Lower leg skin (tissue), 4 donors: ENCODE measurements at regions not wholly inside any gene's neighbourhood (a gene's known extent, or its start where the extent isn't known, plus 50 kb on each side); places are given as distances from the start of the nearest gene placed in this dataset.
"Not testable (repeated sequence)": the region's sequence is repeated elsewhere in the genome, so short reads cannot be mapped to it uniquely, and the experiment has no call there.

Experiments
- DNase-seq, 2 donors: peaks; one replicate each; pipeline ENCODE4 v3.0.0-alpha.2; 2019; ENCODE audit warnings: low spot score in 2 of 2
- H3K4me3 ChIP-seq: fragments of 200-600 bp; sonication (generic); 2 replicates; pipeline ENCODE4 v1.5.1; 2017; ENCODE audit warnings: mild to moderate bottlenecking, low read depth; ENCODE audit not compliant: poor library complexity, severe bottlenecking
- CTCF ChIP-seq, 3 donors: fragments of 450-650 bp; IDR thresholded peaks; one replicate each; pipeline ENCODE4 v1.5.1; 2016; ENCODE audit warnings: antibody characterized with exemption in 3 of 3, mild to moderate bottlenecking in 3 of 3, moderate library complexity in 2 of 3
- POLR2A ChIP-seq, 2 donors: fragments of 450-650 bp; IDR thresholded peaks; one replicate each; pipeline ENCODE4 v1.6.1; 2016 to 2017; ENCODE audit warnings: antibody characterized with exemption in 2 of 2, mild to moderate bottlenecking in 1 of 2, moderate library complexity in 1 of 2
- WGBS, 2 donors: methylation state at CpG; one replicate each; pipeline ENCODE4 v1.1.5; 2018; 5-methylcytosine and 5-hydroxymethylcytosine counted together
- intact Hi-C: fragments of 100-400 bp; cut with DNase I; formaldehyde crosslinking; loops from one replicate; pipeline ENCODE4 v1.15.0; 2023; ENCODE audit warnings: low total_unique reads

GRCh38 chr6:2327591-2327990 lies 82.2 kb upstream of the GMDS start:
- no peak for TF ChIP-seq POLR2A (IDR thresholded peaks at IDR 0.05)
- no peak for TF ChIP-seq CTCF (IDR thresholded peaks at IDR 0.05)
- intact Hi-C loops, result no loop called here
- H3K4me3 ChIP-seq, result no peak overlapping the region
- DNase-seq, result no peak

- no peak overlapping the region for H3K4me3 ChIP-seq
- intact Hi-C loops, result no loop called here
- no peak for TF ChIP-seq CTCF (IDR thresholded peaks at IDR 0.05)
- TF ChIP-seq POLR2A (IDR thresholded peaks at IDR 0.05), result no peak
- 87 to 92% methylated on average over 2 of the region's 2 CpGs for WGBS, 2 donors
- DNase-seq, result no peak
These were observed 79.0 kb upstream of the GMDS start for GRCh38 chr6:2324166-2324953.

GRCh38 chr6:2317498-2317897 lies 72.1 kb upstream of the GMDS start:
- 96 to 98% methylated on average over 11 of the region's 11 CpGs for WGBS, 2 donors
- DNase-seq, H3K4me3 ChIP-seq, intact Hi-C loops: not testable (repeated sequence)

GRCh38 chr6:2314641-2315040 lies 69.2 kb upstream of the GMDS start:
- H3K4me3 ChIP-seq, result no peak overlapping the region
- WGBS, 2 donors, result 71 to 79% methylated on average over 7 of the region's 7 CpGs
- no peak for TF ChIP-seq POLR2A (IDR thresholded peaks at IDR 0.05)
- no peak for TF ChIP-seq CTCF (IDR thresholded peaks at IDR 0.05)
- intact Hi-C loops, result no loop called here
- no peak for DNase-seq

GRCh38 chr6:2310042-2310441 lies 64.6 kb upstream of the GMDS start:
- TF ChIP-seq POLR2A (IDR thresholded peaks at IDR 0.05) (no peak), CTCF (IDR thresholded peaks at IDR 0.05) (no peak)

GRCh38 chr6:2309122-2309521 lies 63.7 kb upstream of the GMDS start:
- TF ChIP-seq CTCF (IDR thresholded peaks at IDR 0.05), result no peak
- no peak for TF ChIP-seq POLR2A (IDR thresholded peaks at IDR 0.05)
- intact Hi-C loops, result no loop called here
- no peak overlapping the region for H3K4me3 ChIP-seq
- DNase-seq, result no peak
- WGBS, 2 donors, result 85 to 91% methylated on average over 4 of the region's 4 CpGs

More at GRCh38 chr6:2310042-2310441, 64.6 kb upstream of the GMDS start:
- intact Hi-C loops, result no loop called here
- no peak for DNase-seq
- no peak overlapping the region for H3K4me3 ChIP-seq
